SK-N-SH (cell line): ENCODE measurements at regions not wholly inside any gene's neighbourhood (a gene's known extent, or its start where the extent isn't known, plus 50 kb on each side); places are given as distances from the start of the nearest gene placed in this dataset.
A peak's percentile ranks its signal among the peaks of the same experiment; 100 is the strongest.

Experiments used
- CTCF ChIA-PET: fragments of 300-600, 350-600 bp; formaldehyde crosslinking; extraction: SDS; loops from one replicate; lab custom pipeline; 2021; lab: Yijun Ruan, JAX
- POLR2A ChIA-PET: fragments of 350-600 bp; sonication (Branson Sonifier 250); formaldehyde crosslinking; extraction: SDS; loops from one replicate; lab custom pipeline; 2020; ENCODE audit warnings: antibody characterized with exemption, inconsistent platforms; lab: Yijun Ruan, JAX
- DNase-seq: peaks from one replicate; pipeline ENCODE4 v3.0.0; 2012
- H2AFZ ChIP-seq: fragments of 200-600 bp; sonication (generic); 2 replicates; pipeline ENCODE4 v1.8.1; 2016; ENCODE audit warnings: antibody characterized with exemption, mild to moderate bottlenecking, low read depth
- H3F3A ChIP-seq: fragments of 200-600 bp; sonication (generic); replicated peaks from 2 replicates; pipeline ENCODE3; 2016; ENCODE audit warnings: antibody characterized with exemption, mild to moderate bottlenecking; ENCODE audit not compliant: insufficient read depth
- H3K27ac ChIP-seq, 2 experiments: fragments of 200-500 bp in 1 of 2; fragments of 200-600 bp in 1 of 2; sonication (Bioruptor generic) in 1 of 2; sonication (generic), shearing (Covaris generic) in 1 of 2; 2 replicates each; pipeline versions ENCODE4 v1.5.1 to v1.6.1; 2014 to 2016; ENCODE audit warnings: low read depth in 2 of 2, inconsistent platforms in 1 of 2, low read length in 1 of 2, mild to moderate bottlenecking in 1 of 2, mixed read lengths in 1 of 2
- H3K27me3 ChIP-seq: fragments of 200-600 bp; sonication (generic), shearing (Covaris generic); 2 replicates; pipeline ENCODE4 v1.6.1; 2016; ENCODE audit warnings: mixed run types; ENCODE audit not compliant: insufficient read depth
- H3K36me3 ChIP-seq, 2 experiments: fragments of 200-500 bp in 1 of 2; fragments of 200-600 bp in 1 of 2; sonication (Bioruptor generic) in 1 of 2; sonication (generic) in 1 of 2; replicated peaks in 1 of 2; 2 replicates each; pipeline versions ENCODE3 to v1.5.1; 2014 to 2016; ENCODE audit warnings: low read length in 1 of 2, mild to moderate bottlenecking in 1 of 2; ENCODE audit not compliant: insufficient read depth in 2 of 2, control insufficient read depth in 1 of 2
- H3K4me1 ChIP-seq, 2 experiments: fragments of 200-500 bp in 1 of 2; fragments of 200-600 bp in 1 of 2; sonication (Bioruptor generic) in 1 of 2; sonication (generic), shearing (Covaris generic) in 1 of 2; 2 replicates each; pipeline versions ENCODE4 v1.5.1 to v1.6.1; 2014 to 2016; ENCODE audit warnings: low read depth in 1 of 2, low read length in 1 of 2, mixed run types in 1 of 2; ENCODE audit not compliant: insufficient read depth in 2 of 2, control insufficient read depth in 1 of 2
- H3K4me2 ChIP-seq: fragments of 200-600 bp; sonication (generic), shearing (Covaris generic); 2 replicates; pipeline ENCODE4 v1.6.1; 2017; ENCODE audit warnings: mixed run types
- H3K4me3 ChIP-seq, 2 experiments: fragments of 200-500 bp in 1 of 2; fragments of 200-600 bp in 1 of 2; sonication (Bioruptor generic) in 1 of 2; sonication (generic), shearing (Covaris generic) in 1 of 2; 2 replicates each; pipeline versions ENCODE4 v1.5.1 to v1.8.1; 2014 to 2016; ENCODE audit warnings: low read depth in 2 of 2, inconsistent platforms in 1 of 2, low read length in 1 of 2, mild to moderate bottlenecking in 1 of 2, mixed read lengths in 1 of 2, moderate library complexity in 1 of 2
- H3K79me2 ChIP-seq: fragments of 200-600 bp; sonication (generic); 2 replicates; pipeline ENCODE4 v1.8.1; 2017; ENCODE audit warnings: mild to moderate bottlenecking; ENCODE audit not compliant: insufficient read depth
- H3K9ac ChIP-seq: fragments of 200-600 bp; sonication (generic); 2 replicates; pipeline ENCODE4 v1.6.1; 2017; ENCODE audit warnings: mixed run types
- H3K9me2 ChIP-seq: fragments of 200-600 bp; sonication (generic); 2 replicates; pipeline ENCODE4 v1.6.1; 2017; ENCODE audit warnings: mixed run types
- H3K9me3 ChIP-seq: fragments of 200-600 bp; sonication (generic); 2 replicates; pipeline ENCODE4 v1.6.1; 2017; ENCODE audit warnings: mixed run types, mild to moderate bottlenecking, moderate library complexity
- H4K20me1 ChIP-seq: fragments of 200-600 bp; sonication (generic); 2 replicates; pipeline ENCODE4 v1.6.1; 2017; ENCODE audit warnings: mild to moderate bottlenecking, mixed run types; ENCODE audit not compliant: insufficient read depth
- CHD2 ChIP-seq: fragments of 150-350 bp; IDR thresholded peaks from 2 replicates; pipeline ENCODE4 v1.6.1; 2018; ENCODE audit warnings: low read length; ENCODE audit not compliant: partially characterized antibody
- EZH2phosphoT487 ChIP-seq: fragments of 200-600 bp; sonication (generic); IDR thresholded peaks from 2 replicates; pipeline ENCODE4 v1.6.1; 2017; ENCODE audit warnings: low read depth, mixed run types, mild to moderate bottlenecking, antibody characterized with exemption, moderate library complexity, borderline replicate concordance
- FOSL2 ChIP-seq: IDR thresholded peaks from 2 replicates; pipeline ENCODE4 v1.4.0; 2012; ENCODE audit warnings: low read depth, mild to moderate bottlenecking, moderate library complexity, borderline replicate concordance
- GABPA ChIP-seq: IDR thresholded peaks from 2 replicates; pipeline ENCODE4 v1.4.0; 2012; ENCODE audit warnings: low read depth, mild to moderate bottlenecking
- GATA2 ChIP-seq: sonication (generic); formaldehyde crosslinking; IDR thresholded peaks from 2 replicates; pipeline ENCODE4 v1.5.0; 2020; ENCODE audit warnings: mild to moderate bottlenecking, missing genetic modification reagents
- JUND ChIP-seq: IDR thresholded peaks from 2 replicates; pipeline ENCODE4 v1.4.0; 2012
- NRF1 ChIP-seq: IDR thresholded peaks from 2 replicates; pipeline ENCODE4 v1.6.1; 2012; ENCODE audit warnings: low read depth, mild to moderate bottlenecking, low read length
- POLR2AphosphoS5 ChIP-seq: IDR thresholded peaks from 2 replicates; pipeline ENCODE4 v1.6.1; 2012; ENCODE audit warnings: low read depth, low read length
- RAD21 ChIP-seq: IDR thresholded peaks from 2 replicates; pipeline ENCODE4 v1.6.1; 2012; ENCODE audit warnings: mild to moderate bottlenecking, low read length
- RCOR1 ChIP-seq: fragments of 150-350 bp; IDR thresholded peaks from 2 replicates; pipeline ENCODE4 v1.6.1; 2017; ENCODE audit warnings: antibody characterized with exemption, low read length
- SIN3A ChIP-seq: IDR thresholded peaks from 2 replicates; pipeline ENCODE4 v1.6.1; 2012; ENCODE audit warnings: low read depth, mild to moderate bottlenecking, low read length, moderate library complexity, borderline replicate concordance
- SMC3 ChIP-seq: IDR thresholded peaks from 2 replicates; pipeline ENCODE4 v1.6.1; 2012; ENCODE audit warnings: low read depth, low read length, improper control_type of control experiment
- TAF1 ChIP-seq: IDR thresholded peaks from 2 replicates; pipeline ENCODE4 v1.6.1; 2012; ENCODE audit warnings: low read depth, mild to moderate bottlenecking, low read length, moderate library complexity, borderline replicate concordance
- TCF12 ChIP-seq: IDR thresholded peaks from 2 replicates; pipeline ENCODE4 v1.4.0; 2012
- USF2 ChIP-seq: fragments of 150-350 bp; IDR thresholded peaks from 2 replicates; pipeline ENCODE4 v1.6.1; 2017; ENCODE audit warnings: antibody characterized with exemption, low read length, low read depth, borderline replicate concordance
- WGBS: methylation state at CpG from one replicate; pipeline ENCODE4 v1.1.6; 2017; ENCODE audit warnings: low lambda C conversion rate; 5-methylcytosine and 5-hydroxymethylcytosine counted together
- TF ChIP-seq, protein P1 (sequence below): IDR thresholded peaks from 2 replicates; pipeline ENCODE4 v1.4.0; 2012; ENCODE audit warnings: low read depth
- TF ChIP-seq, protein P2 (sequence below): IDR thresholded peaks from 2 replicates; pipeline ENCODE4 v1.6.1; 2012; ENCODE audit warnings: mild to moderate bottlenecking, low read depth, low read length, moderate library complexity

- Histone ChIP-seq H3K9ac (no peak overlapping the region), H3F3A (no peaks in the 10 kb centered on the region), H3K4me2 (no peak overlapping the region), H4K20me1 (no peaks in the 10 kb centered on the region), H3K9me3 (no peaks in the 10 kb centered on the region), H3K4me3 (no peak overlapping the region), H3K27ac (no peak overlapping the region), H3K4me1 (peaks cover 0 to 6% of the 10 kb centered on the region in 2 experiments; a peak in 1 of 4 replicates), H2AFZ (no peak overlapping the region), H3K36me3 (no peaks in the 10 kb centered on the region), H3K27me3 (no peaks in the 10 kb centered on the region), H3K9me2 (no peaks in the 10 kb centered on the region), H3K79me2 (no peaks in the 10 kb centered on the region)
- POLR2A ChIA-PET: no interaction called here
- TF ChIP-seq CHD2: no peak
- no peak for TF ChIP-seq FOSL2
- DNase-seq: no peak
- 71% methylated on average over 1 of the region's 1 CpG for WGBS
- CTCF ChIA-PET: no interaction called here
Observed at GRCh38 chr3:56939834-56940233, 120.6 kb upstream of the SPATA12 start.

DNA sequence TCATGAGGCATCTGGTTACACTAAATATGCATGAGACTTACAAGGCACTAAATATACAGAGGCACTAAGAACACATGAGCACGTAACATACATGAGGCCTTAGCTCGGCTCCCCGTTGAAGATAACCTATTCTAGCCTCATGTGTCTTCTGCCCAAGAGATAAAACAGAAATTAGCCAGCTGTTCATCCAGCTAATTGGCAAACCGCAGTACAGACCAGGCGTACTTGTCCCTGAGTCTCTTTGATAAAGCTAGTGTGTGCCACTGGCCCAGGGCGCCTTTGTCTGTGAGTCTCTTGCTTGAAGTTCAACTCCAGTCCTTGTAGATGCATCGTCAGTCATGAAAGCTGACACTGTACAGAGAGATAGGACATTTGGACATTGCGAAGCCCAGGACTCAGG lies 121.9 kb upstream of the SPATA12 start:
- TF ChIP-seq TCF12 (no peak), EZH2phosphoT487 (no peak), TAF1 (no peak), POLR2AphosphoS5 (no peak), GATA2 (CRISPR knock-in tag) (0 out of 2 replicates have a peak, but pooled peaks have one; percentile 16), SMC3 (no peak), JUND (no peak)
- TF ChIP-seq, all 33 proteins: peak for 1
- WGBS: 100% methylated on average over 6 of the region's 8 CpGs
- no peaks in the 10 kb centered on the region for H3K79me2 ChIP-seq
- H3K27ac ChIP-seq: peak overlapping the region in 1 of 2 experiments; percentile 25; a peak in 2 of 4 replicates
- H4K20me1 ChIP-seq: no peaks in the 10 kb centered on the region
- H3K9ac ChIP-seq: no peak overlapping the region
- H2AFZ ChIP-seq: no peak overlapping the region
- no peaks in the 10 kb centered on the region for H3K36me3 ChIP-seq
- no peaks in the 10 kb centered on the region for H3K9me3 ChIP-seq
- no peak overlapping the region for H3K4me2 ChIP-seq
- H3F3A ChIP-seq: no peaks in the 10 kb centered on the region
- H3K4me1 ChIP-seq: peaks cover 0 to 6% of the 10 kb centered on the region in 2 experiments; a peak in 1 of 4 replicates
- H3K9me2 ChIP-seq: no peaks in the 10 kb centered on the region
- DNase-seq: peak; percentile 39
- ChIA-PET CTCF (no interaction called here), POLR2A (no interaction called here)
- H3K4me3 ChIP-seq: no peak overlapping the region
- no peaks in the 10 kb centered on the region for H3K27me3 ChIP-seq

DNA sequence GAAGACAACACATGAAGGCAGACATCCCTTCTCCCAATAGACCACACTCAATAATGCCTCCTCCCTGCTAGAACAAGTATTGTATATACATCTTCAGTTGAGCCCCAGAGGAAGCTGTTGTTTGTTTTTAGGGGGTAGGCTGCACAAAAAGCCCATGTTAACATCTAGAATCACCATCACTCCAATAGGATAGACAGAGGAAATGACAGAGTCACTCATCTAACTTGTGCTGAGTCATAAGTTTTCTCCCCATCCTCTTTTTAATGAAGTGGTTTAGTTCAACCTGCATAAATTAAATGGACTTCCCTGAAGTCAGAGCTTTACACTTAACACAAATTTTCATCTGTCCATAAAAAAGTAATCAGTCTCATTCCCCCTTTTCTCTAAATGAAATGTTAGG lies 122.9 kb upstream of the SPATA12 start:
- POLR2A ChIA-PET: no interaction called here
- CTCF ChIA-PET: interaction anchor here (0.7 to 1.0 kb wide), 2 partner anchors 11 to 51 kb away, joined by 3 read pairs; no protein-coding TSS in a partner anchor
- Histone ChIP-seq H3K4me3 (no peak overlapping the region), H4K20me1 (no peaks in the 10 kb centered on the region), H3K9ac (no peak overlapping the region), H3K4me1 (peaks cover 0 to 6% of the 10 kb centered on the region in 2 experiments; a peak in 1 of 4 replicates), H3K79me2 (no peaks in the 10 kb centered on the region), H3K9me2 (no peaks in the 10 kb centered on the region), H3K9me3 (no peaks in the 10 kb centered on the region), H2AFZ (no peak overlapping the region), H3K27ac (no peak overlapping the region), H3F3A (peaks cover 4% of the 10 kb centered on the region), H3K4me2 (no peak overlapping the region), H3K27me3 (no peaks in the 10 kb centered on the region), H3K36me3 (no peaks in the 10 kb centered on the region)
- no peak for DNase-seq
- no peak for TF ChIP-seq SIN3A
- no peak for TF ChIP-seq USF2
- no peak for TF ChIP-seq JUND
- TF ChIP-seq, protein P1, sequence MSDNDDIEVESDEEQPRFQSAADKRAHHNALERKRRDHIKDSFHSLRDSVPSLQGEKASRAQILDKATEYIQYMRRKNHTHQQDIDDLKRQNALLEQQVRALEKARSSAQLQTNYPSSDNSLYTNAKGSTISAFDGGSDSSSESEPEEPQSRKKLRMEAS: no peak
- TF ChIP-seq FOSL2: no peak
- no peak for TF ChIP-seq GABPA
- no peak for TF ChIP-seq RCOR1
- TF ChIP-seq EZH2phosphoT487: no peak
- TF ChIP-seq SMC3: no peak
- no peak for TF ChIP-seq NRF1
- no peak for TF ChIP-seq RAD21
- TF ChIP-seq, protein P2, sequence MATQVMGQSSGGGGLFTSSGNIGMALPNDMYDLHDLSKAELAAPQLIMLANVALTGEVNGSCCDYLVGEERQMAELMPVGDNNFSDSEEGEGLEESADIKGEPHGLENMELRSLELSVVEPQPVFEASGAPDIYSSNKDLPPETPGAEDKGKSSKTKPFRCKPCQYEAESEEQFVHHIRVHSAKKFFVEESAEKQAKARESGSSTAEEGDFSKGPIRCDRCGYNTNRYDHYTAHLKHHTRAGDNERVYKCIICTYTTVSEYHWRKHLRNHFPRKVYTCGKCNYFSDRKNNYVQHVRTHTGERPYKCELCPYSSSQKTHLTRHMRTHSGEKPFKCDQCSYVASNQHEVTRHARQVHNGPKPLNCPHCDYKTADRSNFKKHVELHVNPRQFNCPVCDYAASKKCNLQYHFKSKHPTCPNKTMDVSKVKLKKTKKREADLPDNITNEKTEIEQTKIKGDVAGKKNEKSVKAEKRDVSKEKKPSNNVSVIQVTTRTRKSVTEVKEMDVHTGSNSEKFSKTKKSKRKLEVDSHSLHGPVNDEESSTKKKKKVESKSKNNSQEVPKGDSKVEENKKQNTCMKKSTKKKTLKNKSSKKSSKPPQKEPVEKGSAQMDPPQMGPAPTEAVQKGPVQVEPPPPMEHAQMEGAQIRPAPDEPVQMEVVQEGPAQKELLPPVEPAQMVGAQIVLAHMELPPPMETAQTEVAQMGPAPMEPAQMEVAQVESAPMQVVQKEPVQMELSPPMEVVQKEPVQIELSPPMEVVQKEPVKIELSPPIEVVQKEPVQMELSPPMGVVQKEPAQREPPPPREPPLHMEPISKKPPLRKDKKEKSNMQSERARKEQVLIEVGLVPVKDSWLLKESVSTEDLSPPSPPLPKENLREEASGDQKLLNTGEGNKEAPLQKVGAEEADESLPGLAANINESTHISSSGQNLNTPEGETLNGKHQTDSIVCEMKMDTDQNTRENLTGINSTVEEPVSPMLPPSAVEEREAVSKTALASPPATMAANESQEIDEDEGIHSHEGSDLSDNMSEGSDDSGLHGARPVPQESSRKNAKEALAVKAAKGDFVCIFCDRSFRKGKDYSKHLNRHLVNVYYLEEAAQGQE: no peak
